ENCODE measurements at regions not wholly inside any gene's neighbourhood (a gene's known extent, or its start where the extent isn't known, plus 50 kb on each side); places are given as distances from the start of the nearest gene placed in this dataset.

GRCh38 chr2:2701813-2702212, 370.7 kb upstream of the MYT1L start:
- ATAC-seq (no peak), DNase-seq (no peak)
- TF ChIP-seq CTCF (IDR thresholded peaks at IDR 0.05), result no peak
- TF ChIP-seq POLR2A (IDR thresholded peaks at IDR 0.05), result no peak
- Histone ChIP-seq H3K27me3 (no peaks in the 10 kb centered on the region), H3K4me1 (no peaks in the 10 kb centered on the region), H3K27ac (no peak overlapping the region), H3K9me3 (no peaks in the 10 kb centered on the region), H3K4me3 (no peak overlapping the region), H3K36me3 (replicated peaks in 1 of 2; ENCODE audit: insufficient read depth in 1 of 2, low read depth in 2 of 2) (no peaks in the 10 kb centered on the region)
- intact Hi-C loops (cut with DNase I), result no loop called here
- WGBS, 2 donors, result 41 to 67% methylated on average over 4 to 8 of the region's 8 CpGs

GRCh38 chr2:2701176-2701781, 370.2 kb upstream of the MYT1L start:
- intact Hi-C loops (cut with DNase I), result no loop called here

GRCh38 chr2:2699121-2699505, 368.0 kb upstream of the MYT1L start:
- no peak for ATAC-seq

More at GRCh38 chr2:2701176-2701781, 370.2 kb upstream of the MYT1L start:
- Histone ChIP-seq H3K36me3 (replicated peaks in 1 of 2; ENCODE audit: insufficient read depth in 1 of 2, low read depth in 2 of 2) (no peaks in the 10 kb centered on the region), H3K27me3 (no peaks in the 10 kb centered on the region), H3K4me3 (no peak overlapping the region), H3K9me3 (no peaks in the 10 kb centered on the region), H3K27ac (no peak overlapping the region), H3K4me1 (no peaks in the 10 kb centered on the region)
- no peak for TF ChIP-seq POLR2A (IDR thresholded peaks at IDR 0.05)
- DNase-seq, result no peak
- 63 to 74% methylated on average over 17 to 22 of the region's 22 CpGs for WGBS, 2 donors
- no peak for ATAC-seq

GRCh38 chr2:2698182-2699120, 367.4 kb upstream of the MYT1L start:
- WGBS, 2 donors, result 65 to 68% methylated on average over 18 to 24 of the region's 24 CpGs

More at GRCh38 chr2:2699121-2699505, 368.0 kb upstream of the MYT1L start:
- no peaks in the 10 kb centered on the region for H3K27me3 ChIP-seq
- intact Hi-C loops (cut with DNase I), result no loop called here
- H3K9me3 ChIP-seq, result no peaks in the 10 kb centered on the region
- H3K4me3 ChIP-seq, result no peak overlapping the region
- DNase-seq, result no peak
- H3K4me1 ChIP-seq, result no peaks in the 10 kb centered on the region
- TF ChIP-seq CTCF (IDR thresholded peaks at IDR 0.05) (no peak), POLR2A (IDR thresholded peaks at IDR 0.05) (no peak)
- H3K36me3 ChIP-seq (replicated peaks in 1 of 2; ENCODE audit: insufficient read depth in 1 of 2, low read depth in 2 of 2), result no peaks in the 10 kb centered on the region
- 44 to 55% methylated on average over 8 to 9 of the region's 9 CpGs for WGBS, 2 donors
- no peak overlapping the region for H3K27ac ChIP-seq

More at GRCh38 chr2:2698182-2699120, 367.4 kb upstream of the MYT1L start:
- Histone ChIP-seq H3K27ac (no peak overlapping the region), H3K27me3 (no peaks in the 10 kb centered on the region), H3K36me3 (replicated peaks in 1 of 2; ENCODE audit: insufficient read depth in 1 of 2, low read depth in 2 of 2) (no peaks in the 10 kb centered on the region), H3K9me3 (no peaks in the 10 kb centered on the region), H3K4me1 (no peaks in the 10 kb centered on the region), H3K4me3 (no peak overlapping the region)
- ATAC-seq, result no peak
- TF ChIP-seq POLR2A (IDR thresholded peaks at IDR 0.05) (no peak), CTCF (IDR thresholded peaks at IDR 0.05) (peak in 1 of 7 experiments; percentile 6)
- intact Hi-C loops (cut with DNase I), result no loop called here
- peak in 1 of 4 donors; percentile 10 for DNase-seq

Measured in body of pancreas (tissue), 4 donors.